Smooth muscle cell (in vitro differentiated cells): ENCODE measurements at regions not wholly inside any gene's neighbourhood (a gene's known extent, or its start where the extent isn't known, plus 50 kb on each side); places are given as distances from the start of the nearest gene placed in this dataset.

ENCODE experiments used
- DNase-seq: peaks from one replicate; lab custom pipeline; 2025; ENCODE audit not compliant: unreplicated experiment; lab: John Stamatoyannopoulos, UW
- H2AFZ ChIP-seq: fragments of 200-600 bp; sonication (generic); 2 replicates; pipeline ENCODE4 v1.6.0; 2016; ENCODE audit warnings: antibody characterized with exemption, low read depth, mild to moderate bottlenecking
- H3F3A ChIP-seq: fragments of 200-600 bp; sonication (generic); 2 replicates; pipeline ENCODE4 v1.6.0; 2017; ENCODE audit warnings: antibody characterized with exemption, low read depth
- H3K27ac ChIP-seq: fragments of 200-600 bp; sonication (generic); 2 replicates; pipeline ENCODE4 v1.5.1; 2016; ENCODE audit warnings: low read depth, mild to moderate bottlenecking
- H3K27me3 ChIP-seq: fragments of 200-600 bp; sonication (generic); 2 replicates; pipeline ENCODE4 v1.6.1; 2016; ENCODE audit warnings: low read depth, mild to moderate bottlenecking
- H3K36me3 ChIP-seq: fragments of 200-600 bp; sonication (generic); 2 replicates; pipeline ENCODE4 v1.5.1; 2016; ENCODE audit warnings: low read depth
- H3K4me1 ChIP-seq: fragments of 200-600 bp; sonication (generic); 2 replicates; pipeline ENCODE4 v1.5.1; 2016; ENCODE audit warnings: low read depth
- H3K4me2 ChIP-seq: fragments of 200-600 bp; sonication (generic); 2 replicates; pipeline ENCODE4 v1.6.0; 2016; ENCODE audit warnings: mild to moderate bottlenecking
- H3K4me3 ChIP-seq: fragments of 200-600 bp; sonication (generic); 2 replicates; pipeline ENCODE4 v1.5.1; 2016; ENCODE audit warnings: mild to moderate bottlenecking
- H3K79me2 ChIP-seq: fragments of 200-600 bp; sonication (generic); 2 replicates; pipeline ENCODE4 v1.6.0; 2016; ENCODE audit warnings: low read depth, mild to moderate bottlenecking
- H3K9ac ChIP-seq: fragments of 200-600 bp; sonication (generic); 2 replicates; pipeline ENCODE4 v1.6.0; 2016; ENCODE audit warnings: low read depth
- H3K9me3 ChIP-seq: fragments of 200-600 bp; sonication (generic); replicated peaks from 2 replicates; pipeline ENCODE4 v1.5.1; 2016; ENCODE audit warnings: low read depth
- H4K20me1 ChIP-seq: fragments of 200-600 bp; sonication (generic); 2 replicates; pipeline ENCODE4 v1.6.0; 2016; ENCODE audit warnings: low read depth
- CTCF ChIP-seq: fragments of 200-600 bp; sonication (generic); IDR thresholded peaks from 2 replicates; pipeline ENCODE4 v1.5.1; 2017; ENCODE audit warnings: borderline replicate concordance, mild to moderate bottlenecking, antibody characterized with exemption; ENCODE audit not compliant: insufficient read depth, poor library complexity, severe bottlenecking
- WGBS: methylation state at CpG from one replicate; pipeline ENCODE4 v1.1.7; 2016; ENCODE audit warnings: low lambda C conversion rate; 5-methylcytosine and 5-hydroxymethylcytosine counted together

GRCh38 chr18:22560797-22561196 is 143.1 kb upstream of the CTAGE1 start:
- Histone ChIP-seq H3K4me1 (peaks cover 27% of the 10 kb centered on the region), H3K9me3 (no peaks in the 10 kb centered on the region), H3K36me3 (no peaks in the 10 kb centered on the region), H3K9ac (peak overlapping the region; percentile 95), H3K79me2 (peaks cover 17% of the 10 kb centered on the region), H3K4me3 (peak overlapping the region; percentile 69), H3K4me2 (peak overlapping the region; percentile 98), H4K20me1 (no peaks in the 10 kb centered on the region), H2AFZ (no peak overlapping the region), H3K27ac (peak overlapping the region; percentile 98), H3F3A (peaks cover 15% of the 10 kb centered on the region), H3K27me3 (no peaks in the 10 kb centered on the region)
- no peak for TF ChIP-seq CTCF
- 42% methylated on average over 1 of the region's 1 CpG for WGBS
- no peak for DNase-seq

DNA sequence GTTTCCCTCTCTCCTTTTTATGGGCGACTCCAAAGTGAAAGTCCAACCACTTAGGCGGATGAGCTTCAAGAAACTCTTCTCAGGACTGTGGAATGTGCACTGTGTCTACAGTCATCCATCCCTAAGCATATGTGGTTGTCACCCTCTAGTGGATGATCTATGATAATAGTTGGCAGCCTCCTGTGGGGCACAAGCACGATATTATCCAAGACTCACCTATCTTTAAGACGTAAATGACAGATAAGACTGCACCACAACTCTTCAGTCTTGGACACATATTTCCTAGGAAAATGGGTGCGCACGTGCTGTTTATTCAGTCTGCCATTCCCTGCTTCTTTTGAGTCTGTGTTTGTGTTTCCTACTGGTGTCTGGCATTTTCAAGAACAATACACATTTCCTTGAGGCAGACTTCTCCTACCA is 145.5 kb upstream of the CTAGE1 start:
- no peak overlapping the region for H2AFZ ChIP-seq
- peak overlapping the region; percentile 98 for H3K4me2 ChIP-seq
- peaks cover 19% of the 10 kb centered on the region for H3K4me1 ChIP-seq
- peak overlapping the region; percentile 98 for H3K27ac ChIP-seq
- peaks cover 17% of the 10 kb centered on the region for H3K79me2 ChIP-seq
- H3K36me3 ChIP-seq: no peaks in the 10 kb centered on the region
- WGBS: 23% methylated on average over 6 of the region's 6 CpGs
- H3K4me3 ChIP-seq: peak overlapping the region; percentile 69
- H3F3A ChIP-seq: peaks cover 11% of the 10 kb centered on the region
- peak overlapping the region; percentile 69 for H3K9ac ChIP-seq
- H4K20me1 ChIP-seq: no peaks in the 10 kb centered on the region
- no peaks in the 10 kb centered on the region for H3K27me3 ChIP-seq
- TF ChIP-seq CTCF: peak; percentile 78
- H3K9me3 ChIP-seq: no peaks in the 10 kb centered on the region
- no peak for DNase-seq

DNA sequence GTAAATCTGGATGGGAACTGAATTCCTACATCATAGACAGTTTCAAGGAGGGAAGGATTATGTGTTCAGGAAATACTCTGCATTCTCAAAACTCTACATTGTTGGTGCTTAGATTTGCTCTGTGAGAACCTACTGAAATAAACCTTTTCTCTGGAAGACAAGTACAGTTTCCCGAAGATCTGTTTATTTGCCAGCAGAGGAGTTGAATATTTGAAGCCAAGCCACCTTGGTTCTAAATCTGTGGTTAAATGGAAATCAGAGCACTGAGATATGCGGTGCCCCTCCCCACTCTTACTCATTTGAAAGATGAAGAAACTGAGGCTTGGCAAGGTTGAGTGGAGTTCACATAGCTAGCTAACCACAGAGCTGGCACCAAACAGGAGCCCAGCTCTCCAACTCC is 146.3 kb upstream of the CTAGE1 start:
- no peaks in the 10 kb centered on the region for H3K27me3 ChIP-seq
- H3K4me1 ChIP-seq: peaks cover 12% of the 10 kb centered on the region
- no peaks in the 10 kb centered on the region for H4K20me1 ChIP-seq
- peaks cover 7% of the 10 kb centered on the region for H3F3A ChIP-seq
- H3K36me3 ChIP-seq: no peaks in the 10 kb centered on the region
- WGBS: 56% methylated on average over 2 of the region's 2 CpGs
- no peak overlapping the region for H3K9ac ChIP-seq
- H3K9me3 ChIP-seq: no peaks in the 10 kb centered on the region
- no peak for DNase-seq
- peak overlapping the region; percentile 12 for H3K27ac ChIP-seq
- peak overlapping the region; percentile 98 for H3K4me2 ChIP-seq
- no peak overlapping the region for H3K4me3 ChIP-seq
- TF ChIP-seq CTCF: no peak
- H3K79me2 ChIP-seq: peaks cover 17% of the 10 kb centered on the region
- H2AFZ ChIP-seq: no peak overlapping the region

DNA sequence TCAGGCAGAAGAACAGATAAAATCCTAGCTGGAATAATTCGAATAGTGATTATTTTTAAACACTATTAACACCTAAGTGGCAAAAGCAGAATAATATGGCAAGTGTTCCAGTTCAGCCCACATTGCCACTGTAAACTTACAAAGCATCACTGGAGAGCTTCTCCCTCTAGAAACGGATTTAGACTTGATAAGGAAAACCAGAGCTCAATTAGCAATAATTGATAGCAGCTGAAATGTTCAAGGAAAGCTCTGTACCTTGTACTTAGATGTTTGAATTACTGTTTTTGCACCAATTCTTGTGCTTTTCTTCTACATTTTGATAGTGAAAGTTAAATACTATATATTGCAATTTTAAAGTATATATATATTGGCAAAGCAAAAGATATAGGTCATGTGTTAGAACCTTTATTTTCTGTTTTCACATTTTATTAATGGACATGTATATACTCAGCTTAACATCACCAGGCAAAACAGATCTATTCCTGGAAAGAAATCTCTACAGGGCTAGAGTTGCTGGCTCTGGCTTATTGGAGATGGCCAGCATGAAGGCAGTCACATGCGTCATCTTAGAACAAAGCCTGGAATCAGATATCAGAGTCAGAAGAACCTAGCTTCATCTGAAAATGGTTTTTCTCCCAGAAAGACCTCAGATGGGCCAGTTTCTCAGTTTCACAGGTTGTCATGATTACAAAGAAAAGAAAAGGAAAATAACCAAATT is 149.1 kb upstream of the CTAGE1 start:
- Histone ChIP-seq H3F3A (no peaks in the 10 kb centered on the region), H3K9ac (no peak overlapping the region)
- no peak for TF ChIP-seq CTCF

More for the DNA sequence above, 149.1 kb upstream of the CTAGE1 start:
- no peak for DNase-seq
- Histone ChIP-seq H2AFZ (peak overlapping the region; percentile 59), H3K27ac (no peak overlapping the region), H3K27me3 (no peaks in the 10 kb centered on the region), H3K36me3 (no peaks in the 10 kb centered on the region), H3K79me2 (peaks cover 11% of the 10 kb centered on the region), H3K9me3 (no peaks in the 10 kb centered on the region), H3K4me2 (peak overlapping the region; percentile 5), H3K4me3 (no peak overlapping the region), H4K20me1 (no peaks in the 10 kb centered on the region), H3K4me1 (peaks cover 3% of the 10 kb centered on the region)
- WGBS: 31% methylated on average over 3 of the region's 3 CpGs
